Activated T-helper 1 cell treated with anti-CD3 and anti-CD28 coated beads, Interleukin-2, amount 50 U/mL, for 16 hours (primary cell): ENCODE measurements at regions not wholly inside any gene's neighbourhood (a gene's known extent, or its start where the extent isn't known, plus 50 kb on each side); places are given as distances from the start of the nearest gene placed in this dataset.
"Not testable (repeated sequence)": the region's sequence is repeated elsewhere in the genome, so short reads cannot be mapped to it uniquely, and the experiment has no call there.

Experiments
- DNase-seq, 2 donors: peaks; one replicate each; pipeline ENCODE4 v3.0.0-alpha.2; 2020; ENCODE audit warnings: low read depth in 1 of 2, low spot score in 1 of 2

DNA sequence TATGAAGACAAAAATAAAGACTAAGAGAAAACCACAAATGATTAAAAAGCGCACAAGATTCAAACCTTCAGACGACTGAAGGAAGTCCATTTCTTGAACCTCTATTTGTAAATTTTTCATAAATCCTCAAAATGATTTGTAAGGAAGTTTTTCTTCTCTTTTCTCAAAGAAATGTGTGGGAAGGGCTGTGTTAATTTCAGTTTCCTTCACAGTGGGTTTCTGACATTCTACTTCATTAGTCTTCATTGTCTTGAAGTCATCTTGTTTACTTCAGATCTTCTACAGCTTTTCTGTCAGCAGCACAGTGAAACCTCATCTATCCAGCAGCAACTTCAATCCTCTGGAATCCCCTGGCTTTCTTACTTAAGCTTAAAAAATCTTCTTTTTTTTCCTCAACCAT, 87.6 kb upstream of the MYLIP start:
- DNase-seq: no peak

DNA sequence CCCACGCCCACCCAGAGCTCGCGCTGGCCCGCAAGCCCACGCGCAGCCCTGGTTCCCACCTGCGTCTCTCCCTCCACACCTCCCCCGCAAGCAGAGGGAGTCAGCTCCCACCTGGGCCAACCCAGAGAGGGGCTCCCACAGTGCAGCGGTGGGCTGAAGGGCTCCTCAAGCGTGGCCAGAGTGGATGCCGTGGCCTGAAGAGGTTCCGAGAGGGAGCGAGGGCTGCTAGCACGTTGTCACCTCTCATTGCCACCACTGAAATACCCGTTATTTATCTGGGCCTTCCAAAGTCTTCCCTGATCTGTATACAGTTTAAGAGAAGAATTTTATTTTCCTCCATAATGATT, 88.3 kb upstream of the MYLIP start:
- no peak for DNase-seq

DNA sequence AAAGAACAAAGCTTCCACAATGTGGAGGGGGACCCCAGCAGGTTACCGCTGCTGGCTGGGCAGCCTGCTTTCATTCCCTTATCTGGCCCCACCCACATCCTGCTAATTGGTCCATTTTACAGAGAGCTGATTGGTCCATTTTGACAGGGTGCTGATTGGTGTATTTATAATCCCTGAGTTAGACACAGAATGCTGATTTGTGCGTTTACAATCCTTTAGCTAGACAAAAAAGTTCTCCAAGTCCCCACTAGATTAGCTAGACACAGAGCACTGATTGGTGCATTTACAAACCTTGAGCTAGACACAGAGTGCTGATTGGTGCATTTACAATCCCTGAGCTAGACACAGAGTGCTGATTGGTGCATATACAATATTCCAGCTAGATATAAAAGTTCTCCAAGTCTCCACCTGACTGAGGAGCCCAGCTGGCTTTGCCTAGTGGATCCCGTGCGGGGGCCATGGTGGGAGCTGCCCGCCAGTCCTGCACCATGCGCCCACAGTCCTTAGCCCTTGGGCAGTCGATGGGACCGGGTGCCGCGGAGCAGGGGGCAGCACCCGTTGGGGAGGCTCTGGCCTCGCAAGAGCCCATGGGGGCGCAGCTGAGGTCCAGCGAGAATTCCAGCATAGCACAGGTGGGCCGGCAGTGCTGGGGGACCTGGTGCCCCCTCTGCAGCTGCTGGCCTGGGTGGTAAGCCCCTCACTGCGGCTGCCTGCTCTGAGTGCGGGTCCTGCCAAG, 88.8 kb upstream of the MYLIP start:
- not testable (repeated sequence) for DNase-seq

DNA sequence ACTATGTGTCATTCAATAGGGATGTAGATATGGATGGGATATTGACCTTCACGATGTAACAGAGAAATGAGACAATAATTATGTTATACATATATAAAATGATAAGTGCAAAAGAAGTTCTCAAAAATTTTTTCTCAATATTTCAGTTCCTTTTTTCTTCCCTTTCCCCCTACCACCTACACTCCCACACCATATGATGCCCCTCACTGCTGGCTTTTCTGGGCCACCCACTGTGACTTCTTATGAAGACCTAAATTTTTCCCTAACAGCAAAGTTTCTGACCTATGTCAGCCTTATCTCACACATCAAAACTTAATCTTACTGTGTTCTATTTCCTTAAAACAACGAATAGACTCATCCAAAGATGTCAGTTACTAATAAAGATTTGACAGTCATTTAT, 89.9 kb upstream of the MYLIP start:
- no peak for DNase-seq

DNA sequence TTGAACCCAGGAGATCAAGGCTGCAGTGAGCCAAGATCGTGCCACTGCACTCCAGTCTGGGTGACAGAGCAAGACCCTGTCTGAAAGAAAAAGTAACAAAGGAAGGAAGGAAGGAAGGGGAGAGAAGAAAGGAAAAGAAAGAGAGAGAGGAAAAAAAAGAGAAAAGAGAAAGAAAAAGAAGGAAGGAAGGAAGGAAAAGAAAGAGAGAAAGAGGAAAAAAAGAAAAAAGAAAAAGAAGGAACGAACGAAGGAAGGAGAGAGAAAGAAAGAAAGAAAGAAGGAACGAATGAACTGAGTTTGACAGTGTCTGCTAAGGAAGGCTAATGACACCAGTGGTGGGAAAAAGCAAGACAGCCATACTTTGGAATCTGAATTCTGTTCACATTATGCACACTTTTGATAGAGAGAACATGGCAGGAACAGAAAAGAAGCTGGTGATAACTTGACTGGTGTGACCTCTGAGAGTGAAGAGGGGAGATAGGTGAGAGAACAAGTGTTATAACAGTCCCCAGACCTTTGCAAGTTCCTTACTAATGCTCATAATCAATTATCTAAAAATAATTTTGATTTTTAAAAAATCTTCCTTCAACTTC, 93.3 kb upstream of the MYLIP start:
- DNase-seq: no peak

DNA sequence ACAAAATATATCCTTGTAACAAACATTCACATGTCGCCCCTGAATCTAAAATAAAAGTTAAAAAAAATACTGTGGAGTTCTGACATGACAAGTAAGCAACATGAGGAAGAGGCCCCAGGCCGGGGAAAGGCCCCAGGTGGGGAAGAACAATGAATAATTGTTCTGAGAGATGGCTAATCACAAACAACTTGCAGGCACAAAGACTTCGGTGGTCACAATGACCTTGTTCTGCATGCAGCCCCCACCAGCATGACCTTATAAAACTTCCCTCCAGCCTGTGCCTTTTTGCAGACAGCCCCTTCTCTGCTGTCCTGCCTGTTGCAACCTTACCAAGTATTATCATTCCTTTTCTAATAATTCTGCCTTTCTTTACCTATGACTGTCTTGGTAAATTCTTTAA, 95.7 kb upstream of the MYLIP start:
- no peak for DNase-seq

DNA sequence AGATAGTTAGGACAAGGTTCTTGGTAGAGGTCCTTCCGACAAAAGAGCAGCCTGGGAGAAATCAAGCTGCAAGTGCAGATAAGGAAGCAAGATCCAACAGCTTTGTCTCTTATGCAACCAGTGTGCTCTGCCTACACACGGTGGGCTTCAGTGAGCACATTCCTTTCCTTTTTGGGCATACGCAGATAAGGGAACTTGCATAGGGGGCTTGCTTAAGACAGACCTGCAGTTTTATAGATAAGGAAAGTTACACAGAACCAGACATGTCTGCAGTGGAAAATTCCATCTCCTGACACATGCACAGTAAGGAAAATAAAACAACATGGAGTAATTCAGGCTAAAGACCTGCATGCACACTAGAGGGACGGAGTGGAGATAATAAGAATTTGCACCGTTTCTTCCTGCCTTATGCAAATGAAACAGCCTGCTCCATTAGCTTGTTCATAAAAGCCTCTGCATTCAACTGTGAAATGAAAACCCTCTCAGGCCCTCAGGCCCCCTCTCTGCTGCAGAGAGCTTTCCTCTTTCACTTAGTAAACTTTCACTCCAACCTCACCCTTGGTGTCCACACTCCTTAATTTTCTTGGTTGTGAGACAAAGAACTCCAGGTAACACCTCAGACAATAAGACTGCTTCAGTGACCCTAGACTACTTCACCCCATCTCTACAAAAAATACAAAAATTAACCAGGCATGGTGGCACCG, 97.5 kb upstream of the MYLIP start:
- DNase-seq: no peak

DNA sequence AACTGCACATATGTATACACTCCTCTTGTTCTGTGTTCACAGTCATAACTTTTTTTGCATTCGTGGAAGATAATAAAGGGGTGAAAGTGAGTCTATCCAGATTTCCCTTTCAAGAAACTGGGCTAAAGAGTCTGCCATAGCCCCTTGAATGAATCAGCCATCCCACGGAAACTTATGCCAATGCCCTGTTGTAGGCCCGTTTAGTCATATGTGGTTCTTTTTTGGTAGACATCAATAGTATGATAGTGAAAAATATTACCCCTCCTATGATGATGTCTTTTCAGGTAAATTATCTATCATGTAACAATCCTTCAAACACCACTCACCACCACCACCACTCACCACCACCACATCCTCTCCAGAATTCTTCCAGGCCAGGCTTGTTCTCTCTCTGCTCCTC, 99.9 kb upstream of the MYLIP start:
- no peak for DNase-seq

DNA sequence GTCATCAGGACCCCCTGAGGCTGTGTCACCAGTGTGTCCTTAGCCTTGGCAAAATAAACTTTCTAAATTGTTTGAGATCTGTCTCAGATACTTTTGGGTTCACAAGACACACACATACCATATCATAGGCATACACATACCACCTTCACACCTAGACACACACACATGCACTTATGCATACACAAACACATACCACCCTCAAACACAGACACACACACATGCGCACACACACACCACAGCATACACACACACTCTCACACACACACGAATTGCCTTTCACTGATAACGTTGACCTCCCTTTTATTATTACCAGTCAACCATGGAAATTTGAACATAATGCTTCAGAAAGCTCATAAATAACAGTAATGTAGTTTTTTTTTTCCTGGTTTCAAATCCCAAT, 108.6 kb upstream of the MYLIP start:
- DNase-seq: no peak

DNA sequence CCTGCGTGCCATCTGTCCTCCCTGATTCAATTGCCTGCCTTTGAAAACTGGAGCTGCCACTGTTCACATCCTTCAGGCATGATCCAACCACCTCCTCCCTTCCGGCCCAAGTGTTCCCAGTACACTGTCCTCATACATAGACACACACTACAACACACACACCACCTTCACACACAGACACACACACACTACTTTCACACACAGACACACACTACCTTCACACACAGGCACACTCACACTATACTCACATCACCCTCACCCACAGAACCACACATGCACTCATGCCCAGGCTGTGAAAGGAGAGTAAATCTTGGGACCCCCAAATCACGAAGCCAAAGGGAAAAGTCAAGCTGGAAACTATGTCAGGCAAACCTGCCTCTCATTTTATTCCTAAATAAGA, 109.4 kb upstream of the MYLIP start:
- no peak for DNase-seq

DNA sequence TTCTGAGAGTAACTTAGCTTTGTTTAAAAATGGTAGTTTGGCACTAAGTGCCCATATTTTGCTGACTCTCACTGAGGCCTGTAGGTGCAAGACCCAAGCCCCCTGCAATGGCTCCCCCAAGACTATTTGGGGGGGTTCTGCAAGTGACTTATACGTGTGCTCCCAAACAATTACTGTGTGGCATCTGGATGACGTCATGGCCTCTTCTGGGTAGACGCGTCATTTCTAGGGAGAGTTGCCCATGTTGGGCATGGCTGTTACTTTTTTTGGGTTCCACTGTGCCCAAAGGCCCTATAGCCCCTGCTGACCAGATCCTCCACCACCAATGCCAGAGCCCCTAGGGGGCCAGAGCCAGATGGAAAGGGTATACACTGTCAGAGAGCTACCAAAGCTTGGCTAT, 110.3 kb upstream of the MYLIP start:
- no peak for DNase-seq

DNA sequence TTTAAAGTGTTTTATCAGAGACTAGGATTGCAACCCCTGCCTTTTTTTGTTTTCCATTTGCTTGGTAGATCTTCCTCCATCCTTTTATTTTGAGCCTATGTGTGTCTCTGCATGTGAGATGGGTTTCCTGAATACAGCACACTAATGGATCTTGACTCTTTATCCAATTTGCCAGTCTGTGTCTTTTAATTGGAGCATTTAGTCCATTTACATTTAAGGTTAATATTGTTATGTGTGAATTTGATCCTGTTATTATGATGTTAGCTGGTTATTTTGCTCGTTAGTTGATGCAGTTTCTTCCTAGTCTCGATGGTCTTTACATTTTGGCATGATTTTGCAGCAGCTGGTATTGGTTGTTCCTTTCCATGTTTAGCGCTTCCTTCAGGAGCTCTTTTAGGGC, 114.6 kb upstream of the MYLIP start:
- not testable (repeated sequence) for DNase-seq

DNA sequence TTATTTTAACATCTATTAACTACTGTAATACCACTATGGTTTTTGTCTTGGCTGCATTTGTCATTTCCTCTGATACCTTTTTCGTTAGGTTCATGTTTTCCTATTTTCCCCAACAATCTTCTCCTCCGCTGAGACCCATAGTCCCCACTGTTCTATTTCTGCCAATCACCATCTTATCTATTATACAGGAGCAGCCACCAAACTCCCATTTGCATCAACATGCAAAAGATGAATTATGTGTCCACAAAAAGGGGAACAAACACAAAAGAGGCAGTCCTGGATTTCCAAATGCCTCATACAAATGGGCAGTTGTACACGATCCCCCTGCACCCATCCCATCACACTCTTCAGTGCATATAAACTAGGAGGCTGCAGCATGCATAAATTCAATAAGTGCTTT, 121.7 kb upstream of the MYLIP start:
- DNase-seq: no peak

DNA sequence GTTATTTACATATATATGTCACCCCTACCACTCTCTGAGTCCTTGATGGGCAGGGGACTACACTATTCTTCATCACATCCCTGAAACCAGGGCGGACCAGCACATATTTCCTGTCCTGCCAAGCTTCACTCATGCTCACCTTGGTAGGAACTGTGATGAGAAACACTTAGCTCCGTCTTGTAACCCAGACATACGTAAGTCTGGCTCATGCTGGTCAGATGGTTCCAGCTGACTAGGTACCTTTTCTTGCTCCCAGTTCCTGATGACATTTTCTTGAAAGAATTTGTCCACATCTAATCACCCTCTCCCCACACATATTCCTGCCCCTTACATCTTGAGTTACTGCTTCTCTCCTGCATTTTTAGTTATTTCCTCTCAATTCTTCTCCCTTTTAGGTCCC, 122.2 kb upstream of the MYLIP start:
- DNase-seq: no peak

DNA sequence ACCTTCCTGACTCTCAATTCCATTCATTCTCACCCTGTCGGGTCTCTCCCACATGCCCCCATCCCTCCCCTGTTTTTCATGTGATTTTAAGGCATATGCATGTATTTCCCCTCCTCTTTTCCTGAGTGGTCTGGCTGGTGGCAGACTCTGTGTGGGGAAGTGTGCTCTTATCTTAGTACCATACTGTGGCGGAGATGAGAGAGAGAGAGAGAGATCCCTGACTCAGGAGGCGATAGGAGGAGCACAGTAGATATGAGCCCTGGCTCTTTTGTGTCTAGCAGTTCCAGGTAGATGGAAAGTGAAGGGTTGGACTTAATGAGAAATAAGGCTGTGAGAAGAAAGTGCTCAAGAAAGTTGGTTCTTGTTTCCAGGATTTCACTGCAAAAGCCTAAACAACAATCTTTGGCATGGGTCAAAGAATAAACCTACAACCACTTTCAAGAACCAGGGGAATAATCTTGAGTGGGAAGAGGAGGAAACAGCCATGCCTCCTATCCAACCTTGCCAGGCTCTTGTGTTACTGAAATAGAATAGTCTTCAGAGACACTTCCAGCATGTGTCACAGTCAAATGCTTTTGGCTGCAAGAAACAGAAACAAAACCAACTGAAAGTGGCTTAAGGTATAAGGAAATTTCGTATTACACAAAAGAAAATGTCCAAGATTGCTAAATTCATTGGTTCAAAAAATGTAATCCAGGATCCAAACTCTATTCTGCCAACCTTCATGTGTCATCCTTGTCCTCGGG, 123.8 kb upstream of the MYLIP start:
- no peak for DNase-seq

DNA sequence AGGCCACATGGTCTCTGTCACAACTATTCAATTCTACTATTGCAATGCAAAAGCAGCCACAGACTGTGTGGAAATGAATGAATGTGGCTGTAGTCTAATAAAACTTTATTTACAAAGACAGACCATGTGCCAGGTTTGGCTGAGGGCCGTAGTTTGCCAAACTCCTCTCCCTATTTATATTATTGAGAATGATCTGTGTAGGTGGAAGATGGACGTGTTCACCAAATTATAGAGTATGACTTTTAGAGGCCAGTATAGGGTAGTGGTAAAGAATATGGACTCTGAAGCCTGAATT, 125.7 kb upstream of the MYLIP start:
- DNase-seq: no peak

DNA sequence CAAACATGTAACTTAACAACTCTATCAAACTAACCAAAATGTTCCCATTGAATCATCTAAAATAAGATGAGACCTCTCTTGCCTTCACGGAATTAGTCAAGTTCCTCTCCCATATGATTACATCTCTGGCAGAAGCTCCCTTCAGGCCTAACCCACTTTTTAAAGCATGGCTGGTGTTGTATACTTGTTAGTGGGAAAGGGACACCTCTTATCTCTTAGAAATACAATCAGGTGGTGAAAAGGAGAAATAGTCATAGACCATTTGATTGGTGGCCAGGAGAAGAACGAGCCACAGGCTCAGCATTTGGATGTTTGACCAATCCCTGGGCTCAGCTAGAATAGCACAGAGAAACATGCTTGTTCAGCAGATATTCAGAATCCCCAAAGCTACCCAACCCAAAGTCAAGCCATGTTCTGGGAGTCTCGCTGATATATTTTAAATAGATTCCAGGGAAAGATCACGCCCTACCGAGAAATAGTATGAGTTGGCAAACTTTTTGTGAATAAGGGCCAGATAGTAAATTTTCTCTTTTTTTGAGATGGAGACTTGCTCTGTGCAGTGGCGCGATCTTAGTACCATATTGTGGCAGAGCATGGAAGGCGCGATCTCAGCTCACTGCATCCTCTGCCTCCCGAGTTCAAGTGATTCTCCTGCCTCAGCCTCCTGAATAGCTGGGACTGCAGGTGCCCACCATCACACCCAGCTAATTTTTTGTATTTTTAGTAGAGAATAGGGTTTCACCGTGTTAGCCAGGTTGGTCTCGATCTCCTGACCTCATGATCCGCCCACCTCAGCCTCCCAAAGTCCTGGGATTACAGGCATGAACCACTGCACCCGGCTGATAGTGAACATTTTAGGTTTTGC, 126.3 kb upstream of the MYLIP start:
- no peak for DNase-seq

DNA sequence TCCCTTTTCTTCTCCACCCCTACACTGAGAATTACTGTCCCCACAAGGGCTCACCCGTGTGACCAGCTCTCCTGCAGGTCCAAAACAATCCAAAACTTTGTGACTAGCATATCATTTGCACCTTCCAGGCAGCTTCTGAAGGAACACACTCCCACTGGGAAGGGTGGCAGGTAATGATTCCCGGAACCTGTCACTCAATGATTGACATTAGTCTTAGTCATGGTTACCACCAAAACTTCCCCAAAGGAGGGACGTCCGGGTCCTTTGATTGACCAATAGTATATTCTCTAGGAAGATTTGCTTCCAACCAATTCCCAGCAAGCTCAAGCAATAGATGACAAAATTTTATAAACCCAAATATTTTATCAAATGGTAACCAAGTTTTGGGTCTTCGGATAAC, 127.7 kb upstream of the MYLIP start:
- no peak for DNase-seq

DNA sequence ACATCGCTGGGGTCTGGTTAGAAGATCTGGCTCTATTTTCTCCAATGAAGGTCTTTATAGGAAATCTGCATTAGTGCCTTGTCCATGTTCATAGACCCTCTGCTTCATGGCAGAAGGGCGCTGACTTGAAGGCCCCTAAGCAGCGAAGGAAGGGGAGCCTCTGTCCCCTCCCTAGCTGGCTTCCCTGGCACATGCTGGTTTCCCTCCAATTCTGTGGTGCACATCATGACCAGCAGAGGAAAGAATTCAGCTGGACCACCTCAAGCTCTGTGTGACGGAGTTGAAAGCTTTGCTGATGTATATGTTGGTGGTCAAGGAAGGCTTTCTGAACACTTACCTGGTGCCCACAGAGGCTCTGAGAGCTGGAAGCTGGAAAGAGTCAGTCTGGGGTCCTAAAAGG, 129.7 kb upstream of the MYLIP start:
- DNase-seq: no peak

DNA sequence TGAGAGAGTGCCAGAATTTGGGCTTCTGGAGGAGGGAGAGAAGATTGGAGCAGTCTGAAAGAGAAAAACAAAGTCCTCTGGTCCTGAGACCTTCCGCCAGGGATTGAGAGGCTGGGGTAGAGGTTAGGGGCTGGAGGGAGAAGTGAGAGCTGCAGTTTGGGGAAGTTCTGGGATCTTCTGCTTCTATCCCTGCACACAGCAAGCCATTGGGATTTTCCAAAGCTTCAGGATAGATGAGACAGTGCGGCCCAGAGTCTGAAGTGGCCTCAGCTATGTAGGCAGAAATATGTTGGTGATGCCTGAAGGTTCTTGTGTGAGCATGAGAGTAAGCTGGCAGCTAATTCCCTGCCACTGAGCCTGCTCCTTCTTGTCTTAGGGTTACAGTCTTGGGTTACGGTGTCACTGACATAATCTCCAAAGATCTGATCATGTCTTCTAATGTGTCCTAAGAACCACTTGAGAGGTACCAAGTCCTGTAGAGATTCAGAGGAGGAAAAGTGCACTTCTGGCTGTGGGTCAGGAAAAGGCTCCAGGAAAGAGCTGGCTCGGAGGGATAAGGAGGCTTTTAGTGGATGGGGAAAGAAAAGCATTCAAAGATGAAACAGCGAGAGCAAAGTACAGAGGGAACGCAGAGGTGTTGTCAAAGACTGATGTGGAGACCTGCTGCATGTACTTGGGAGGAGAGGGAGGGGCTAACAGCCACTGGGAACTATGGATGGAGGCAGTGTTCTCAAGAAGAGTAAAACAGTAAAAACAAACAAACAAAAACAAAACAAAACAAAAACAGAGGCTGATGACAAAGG, 131.1 kb upstream of the MYLIP start:
- no peak for DNase-seq

DNA sequence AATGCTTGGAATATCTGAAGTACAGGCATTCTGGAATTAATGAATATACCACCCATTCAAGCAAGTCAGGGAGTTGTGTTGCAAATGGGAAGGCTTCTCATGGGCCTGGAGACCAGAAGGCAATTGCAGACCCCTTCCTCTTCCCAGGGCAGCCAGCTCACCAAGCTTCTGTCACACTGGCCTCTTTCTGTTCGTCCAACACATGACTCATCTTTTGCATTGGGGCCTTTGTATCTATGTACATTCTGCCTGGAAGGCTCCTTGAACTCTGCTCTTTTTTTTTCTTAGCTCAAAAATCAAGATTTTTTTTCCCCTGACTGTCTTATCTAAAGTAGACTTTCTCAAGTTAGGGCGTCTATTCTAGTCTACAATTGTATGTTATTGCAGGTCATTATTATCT, 132.9 kb upstream of the MYLIP start:
- no peak for DNase-seq
